Endothelial cell of umbilical vein (primary cell): ENCODE measurements at regions not wholly inside any gene's neighbourhood (a gene's known extent, or its start where the extent isn't known, plus 50 kb on each side); places are given as distances from the start of the nearest gene placed in this dataset.

Experiments
- BruUV-seq: library from RNA; stranded (reverse); fragments of 400-500 nt; replicated peaks from 2 replicates; lab custom pipeline; 2021; lab: Mats Ljungman, UMichigan
- CTCF ChIA-PET: fragments of 300-600, 350-600 bp; sonication (Branson Sonifier 250); formaldehyde crosslinking; loops from one replicate; lab custom pipeline; 2021; ENCODE audit warnings: antibody characterized with exemption, inconsistent platforms; lab: Charles Lee
- POLR2A ChIA-PET: fragments of 300-600, 350-600 bp; sonication (Branson Sonifier 250); formaldehyde crosslinking; loops from one replicate; lab custom pipeline; 2021; ENCODE audit warnings: antibody characterized with exemption, inconsistent platforms; lab: Charles Lee
- DNase-seq: peaks from one replicate; pipeline ENCODE4 v3.0.0-alpha.2; 2011; ENCODE audit warnings: low read depth, low spot score
- FAIRE-seq: peaks from 2 replicates; lab custom pipeline; 2011; peaks lifted over from hg19 to GRCh38; lab: Jason Lieb, UNC
- H2AFZ ChIP-seq: 2 replicates; pipeline ENCODE4 v1.6.0; 2012; ENCODE audit warnings: low read depth, low read length, control low read depth, inconsistent platforms
- H3K27ac ChIP-seq: 2 replicates; pipeline ENCODE4 v1.5.1; 2011; ENCODE audit warnings: low read depth, mild to moderate bottlenecking, control low read depth, low read length, moderate library complexity; ENCODE audit not compliant: insufficient read depth
- H3K27me3 ChIP-seq, 2 experiments: 2 replicates each; pipeline versions ENCODE4 v1.6.0 to v1.6.1; 2011; ENCODE audit warnings: low read length in 2 of 2, mixed read lengths in 1 of 2; ENCODE audit not compliant: control insufficient read depth in 2 of 2, insufficient read depth in 2 of 2
- H3K36me3 ChIP-seq, 2 experiments: 2 replicates in 1 of 2; 3 replicates in 1 of 2; pipeline ENCODE4 v1.5.1; 2011; ENCODE audit warnings: low read length in 2 of 2, mild to moderate bottlenecking in 1 of 2, moderate library complexity in 1 of 2; ENCODE audit not compliant: control insufficient read depth in 2 of 2, insufficient read depth in 2 of 2; ENCODE audit errors: extremely low read depth in 1 of 2
- H3K4me1 ChIP-seq: 3 replicates; pipeline ENCODE4 v1.5.1; 2011; ENCODE audit warnings: mild to moderate bottlenecking, low read length; ENCODE audit not compliant: control insufficient read depth, insufficient read depth; ENCODE audit errors: extremely low read depth
- H3K4me2 ChIP-seq: 2 replicates; pipeline ENCODE4 v1.6.1; 2011; ENCODE audit warnings: low read length, control low read depth, mixed read lengths; ENCODE audit not compliant: insufficient read depth
- H3K4me3 ChIP-seq, 3 experiments: fragments of 200-600 bp in 1 of 3; sonication (generic), shearing (Covaris generic) in 1 of 3; replicated peaks in 1 of 3; 2 replicates each; pipeline ENCODE4 v1.5.1; 2011 to 2016; ENCODE audit warnings: control low read depth in 3 of 3, low read length in 3 of 3, mild to moderate bottlenecking in 2 of 3, inconsistent platforms in 1 of 3, low read depth in 1 of 3, moderate library complexity in 1 of 3; ENCODE audit not compliant: insufficient read depth in 1 of 3
- H3K79me2 ChIP-seq: 2 replicates; pipeline ENCODE4 v1.6.0; 2012; ENCODE audit warnings: low read length, inconsistent platforms; ENCODE audit not compliant: control insufficient read depth, insufficient read depth
- H3K9ac ChIP-seq: replicated peaks from 2 replicates; pipeline ENCODE3; 2011; ENCODE audit warnings: low read length, control low read depth; ENCODE audit not compliant: insufficient read depth; ENCODE audit errors: extremely low read depth
- H3K9me1 ChIP-seq: replicated peaks from 3 replicates; pipeline ENCODE4 v1.6.0; 2011; ENCODE audit warnings: mild to moderate bottlenecking, low read length; ENCODE audit not compliant: control insufficient read depth, insufficient read depth; ENCODE audit errors: extremely low read depth
- H3K9me3 ChIP-seq: replicated peaks from 2 replicates; pipeline ENCODE4 v1.5.1; 2012; ENCODE audit warnings: low read length, inconsistent platforms; ENCODE audit not compliant: control insufficient read depth, insufficient read depth
- H4K20me1 ChIP-seq: replicated peaks from 2 replicates; pipeline ENCODE3; 2011; ENCODE audit warnings: mild to moderate bottlenecking, low read length; ENCODE audit not compliant: control insufficient read depth, insufficient read depth; ENCODE audit errors: extremely low read depth
- CTCF ChIP-seq, 2 donors: IDR thresholded peaks; 1 replicate in 1 of 2; 2 replicates in 1 of 2; pipeline ENCODE4 v1.5.1; 2011; ENCODE audit warnings: low read length in 2 of 2, mild to moderate bottlenecking in 2 of 2, moderate library complexity in 2 of 2, control low read depth in 1 of 2, inconsistent platforms in 1 of 2, low read depth in 1 of 2; ENCODE audit not compliant: insufficient read depth in 1 of 2; ENCODE audit errors: extremely low read depth in 1 of 2
- EZH2 ChIP-seq: IDR thresholded peaks from 2 replicates; pipeline ENCODE4 v1.6.1; 2012; ENCODE audit warnings: borderline replicate concordance, low read depth, mild to moderate bottlenecking, moderate library complexity, low read length, inconsistent platforms; ENCODE audit not compliant: severe bottlenecking
- FOS ChIP-seq: IDR thresholded peaks from 2 replicates; pipeline ENCODE4 v1.6.1; 2011; ENCODE audit warnings: mild to moderate bottlenecking, low read length, moderate library complexity, borderline replicate concordance; ENCODE audit not compliant: insufficient read depth
- GATA2 ChIP-seq: IDR thresholded peaks from 2 replicates; pipeline ENCODE4 v1.7.0; 2011; ENCODE audit warnings: low read depth, mild to moderate bottlenecking, moderate library complexity, mixed read lengths, low read length; ENCODE audit not compliant: insufficient read length, insufficient read depth
- JUN ChIP-seq: IDR thresholded peaks from 2 replicates; pipeline ENCODE4 v1.6.1; 2011; ENCODE audit warnings: borderline replicate concordance, low read depth; ENCODE audit not compliant: insufficient read length, insufficient read depth
- MAX ChIP-seq: IDR thresholded peaks from 2 replicates; pipeline ENCODE4 v1.6.1; 2011; ENCODE audit not compliant: insufficient read depth, insufficient read length
- MYC ChIP-seq: IDR thresholded peaks from one replicate; pipeline ENCODE4 v1.6.1; 2011; ENCODE audit warnings: mild to moderate bottlenecking, low read depth, low read length
- POLR2A ChIP-seq: IDR thresholded peaks from 2 replicates; pipeline ENCODE4 v1.6.1; 2012; ENCODE audit warnings: low read depth, mild to moderate bottlenecking, control low read depth, low read length
- POLR2AphosphoS5 ChIP-seq: IDR thresholded peaks from 2 replicates; pipeline ENCODE4 v1.6.1; 2012; ENCODE audit warnings: low read depth, mild to moderate bottlenecking, control low read depth, low read length, moderate library complexity; ENCODE audit not compliant: insufficient read depth
- dilution Hi-C: fragments of 300-500 bp; cut with MboI; formaldehyde crosslinking; loops from one replicate; pipeline ENCODE4 v1.15.0; 2019; ENCODE audit warnings: low sequenced_read_pairs; ENCODE audit not compliant: extremely low pct_ligation_motif_present
- intact Hi-C: fragments of 100-400 bp; cut with micrococcal nuclease; formaldehyde crosslinking; loops from one replicate; pipeline ENCODE4 v1.10.0; 2022

GRCh38 chr16:54353097-54353496 lies 66.5 kb upstream of the IRX3 start:
- H3K9ac ChIP-seq = no peak overlapping the region
- no peak for DNase-seq
- no peak for TF ChIP-seq POLR2AphosphoS5
- TF ChIP-seq JUN = no peak
- TF ChIP-seq MAX = no peak
- TF ChIP-seq GATA2 = no peak
- no peak for TF ChIP-seq EZH2
- no peak for TF ChIP-seq POLR2A
- no peak for TF ChIP-seq FOS
- no peak for TF ChIP-seq MYC
- no peak overlapping the region for H2AFZ ChIP-seq
- no peaks in the 10 kb centered on the region for H3K27me3 ChIP-seq
- H4K20me1 ChIP-seq = no peaks in the 10 kb centered on the region
- ChIA-PET CTCF (no interaction called here), POLR2A (no interaction called here)
- H3K27ac ChIP-seq = no peak overlapping the region
- H3K9me3 ChIP-seq = no peaks in the 10 kb centered on the region
- intact Hi-C loops (no loop called here), dilution Hi-C loops (no loop called here)
- no peaks in the 10 kb centered on the region for H3K9me1 ChIP-seq
- no peak overlapping the region for H3K4me2 ChIP-seq
- H3K4me1 ChIP-seq = no peaks in the 10 kb centered on the region
- H3K36me3 ChIP-seq = no peaks in the 10 kb centered on the region
- H3K79me2 ChIP-seq = no peaks in the 10 kb centered on the region
- FAIRE-seq = no peak
- BruUV-seq = no TSS peak
- no peak overlapping the region for H3K4me3 ChIP-seq

- H3K27ac ChIP-seq = no peak overlapping the region
- no peak overlapping the region for H3K4me2 ChIP-seq
- no peaks in the 10 kb centered on the region for H3K79me2 ChIP-seq
- H3K4me1 ChIP-seq = no peaks in the 10 kb centered on the region
- H3K9ac ChIP-seq = no peak overlapping the region
- H2AFZ ChIP-seq = no peak overlapping the region
- dilution Hi-C loops = no loop called here
- DNase-seq (no peak), FAIRE-seq (no peak)
- TF ChIP-seq JUN = no peak
- no peak for TF ChIP-seq EZH2
- no peak for TF ChIP-seq POLR2A
- no peak for TF ChIP-seq GATA2
- TF ChIP-seq MAX = no peak
- TF ChIP-seq POLR2AphosphoS5 = no peak
- no peak for TF ChIP-seq MYC
- no peak for TF ChIP-seq FOS
- TF ChIP-seq CTCF (IDR thresholded peaks at IDR 0.05; ENCODE audit: extremely low read depth in 1 of 2, insufficient read depth in 1 of 2, low read depth in 1 of 2, low read length in 2 of 2) = no peak
- CTCF ChIA-PET = no interaction called here
- no TSS peak for BruUV-seq
- no peak overlapping the region for H3K4me3 ChIP-seq
- no peaks in the 10 kb centered on the region for H3K9me1 ChIP-seq
- POLR2A ChIA-PET = no interaction called here
- H3K9me3 ChIP-seq = no peaks in the 10 kb centered on the region
- intact Hi-C loops = no loop called here
- H3K27me3 ChIP-seq = no peaks in the 10 kb centered on the region
- H3K36me3 ChIP-seq = no peaks in the 10 kb centered on the region
- no peaks in the 10 kb centered on the region for H4K20me1 ChIP-seq
Observed at GRCh38 chr16:54351171-54351570, 64.6 kb upstream of the IRX3 start.
